ENCODE measurements at regions not wholly inside any gene's neighbourhood (a gene's known extent, or its start where the extent isn't known, plus 50 kb on each side); places are given as distances from the start of the nearest gene placed in this dataset.

DNA sequence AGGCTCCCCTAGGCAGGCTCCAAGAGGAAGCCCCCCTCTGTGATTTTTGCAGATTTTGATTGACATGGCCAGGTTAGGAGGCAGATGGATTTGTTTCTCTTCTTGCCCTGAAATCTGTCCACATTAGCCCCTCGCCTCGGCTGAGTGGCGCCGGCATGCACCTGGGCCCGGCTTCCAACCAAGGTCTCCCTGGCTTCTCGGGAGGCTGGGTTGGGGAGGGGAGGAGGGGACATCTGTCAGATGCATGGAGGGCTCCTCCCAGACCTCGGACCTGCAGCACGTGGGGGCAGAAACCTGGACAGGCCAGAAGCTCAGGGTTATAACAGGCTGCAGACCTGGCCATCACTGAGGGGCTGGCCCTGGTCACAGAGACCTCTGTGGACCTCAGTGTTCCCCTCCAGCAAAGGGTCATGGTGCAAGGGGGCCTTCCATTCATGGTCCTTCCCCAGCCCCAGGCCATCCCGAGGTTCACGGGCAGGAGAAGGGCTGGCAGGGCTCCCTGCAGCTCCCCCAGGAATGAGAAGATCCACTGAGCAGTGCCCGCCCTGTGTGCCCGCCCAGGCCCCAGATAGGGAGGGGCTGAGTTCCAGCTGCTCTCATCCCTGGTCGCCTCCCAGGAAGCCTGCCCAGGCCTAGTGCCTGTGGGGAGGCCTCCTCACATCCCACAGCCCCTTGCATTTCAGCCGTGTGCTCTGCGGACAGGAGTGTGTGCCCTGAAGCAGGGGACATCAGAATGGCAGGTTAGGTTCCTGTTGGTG, 747.8 kb downstream of the BRD1 start:
- in situ Hi-C loops (cut with HindIII; ENCODE audit: low pct_unique_long_range_greater_than_20kb, low sequenced_read_pairs), result no loop called here
- no peak for DNase-seq (ENCODE audit: low read depth in 1 of 2, low spot score in 1 of 2)
- TF ChIP-seq JUND (IDR thresholded peaks at IDR 0.05; ENCODE audit: low read depth), result no peak

GRCh38 chr22:49079027-49079725, 748.5 kb downstream of the BRD1 start:
- in situ Hi-C loops (cut with HindIII; ENCODE audit: low pct_unique_long_range_greater_than_20kb, low sequenced_read_pairs), result no loop called here
- TF ChIP-seq JUND (IDR thresholded peaks at IDR 0.05; ENCODE audit: low read depth), result no peak
- no peak for DNase-seq (ENCODE audit: low read depth in 1 of 2, low spot score in 1 of 2)

DNA sequence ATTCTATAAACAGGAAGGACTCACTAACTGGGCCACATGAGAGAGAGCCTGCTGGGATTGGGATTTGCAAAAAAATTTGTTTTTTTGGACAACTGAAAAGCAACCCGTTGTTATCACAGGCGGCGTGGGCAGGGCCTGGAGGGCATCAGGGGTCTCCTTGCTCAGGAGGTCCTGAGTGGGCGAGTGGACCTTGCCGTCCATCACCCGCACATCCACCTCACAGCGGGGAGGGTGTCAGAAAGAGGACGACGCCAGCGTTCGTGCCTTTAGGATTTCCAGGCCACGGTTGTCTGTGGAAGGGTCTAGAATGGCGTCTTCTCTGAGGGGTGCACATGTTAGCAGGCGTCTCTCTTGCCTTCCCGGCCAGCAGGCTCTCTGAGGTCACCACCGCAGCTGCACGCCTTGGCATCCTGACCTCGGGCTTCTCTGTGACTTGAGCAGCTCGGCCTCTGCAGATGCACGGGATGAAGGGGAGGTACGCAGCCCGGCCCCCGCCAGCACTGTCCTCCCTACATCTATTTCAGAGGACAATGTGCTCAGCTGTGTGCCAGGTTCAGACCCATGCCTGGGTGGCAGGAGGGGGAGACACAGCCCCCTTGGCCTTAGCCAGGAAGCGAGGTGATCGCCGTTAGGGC, 749.5 kb downstream of the BRD1 start:
- no peak for DNase-seq (ENCODE audit: low read depth in 1 of 2, low spot score in 1 of 2)
- no peak for TF ChIP-seq JUND (IDR thresholded peaks at IDR 0.05; ENCODE audit: low read depth)

DNA sequence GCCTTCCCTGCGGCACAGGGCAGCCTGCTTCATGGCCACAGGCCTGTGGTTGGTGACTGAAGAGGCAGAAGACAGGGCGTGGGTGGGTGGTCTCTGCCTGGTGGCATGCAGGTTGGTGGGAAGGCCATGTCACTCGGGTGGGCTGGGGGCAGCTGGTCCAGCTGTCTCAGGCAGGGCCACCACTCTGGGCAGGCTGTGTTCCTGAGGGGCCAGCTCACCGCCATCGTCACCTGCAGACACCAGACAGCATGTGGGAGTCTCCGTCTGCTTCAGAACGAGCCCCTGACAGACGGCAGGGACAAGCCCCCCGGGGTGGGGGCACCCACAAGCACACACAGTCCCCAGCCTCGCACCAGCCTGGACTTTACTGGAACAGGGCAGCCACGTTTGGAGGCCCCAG, 750.1 kb downstream of the BRD1 start:
- no peak for TF ChIP-seq JUND (IDR thresholded peaks at IDR 0.05; ENCODE audit: low read depth)
- no peak for DNase-seq (ENCODE audit: low read depth in 1 of 2, low spot score in 1 of 2)
- in situ Hi-C loops (cut with HindIII; ENCODE audit: low pct_unique_long_range_greater_than_20kb, low sequenced_read_pairs), result no loop called here

More for the DNA sequence above, 749.5 kb downstream of the BRD1 start:
- in situ Hi-C loops (cut with HindIII; ENCODE audit: low pct_unique_long_range_greater_than_20kb, low sequenced_read_pairs), result no loop called here

GRCh38 chr22:49077036-49077393, 750.7 kb downstream of the BRD1 start:
- no peak for TF ChIP-seq JUND (IDR thresholded peaks at IDR 0.05; ENCODE audit: low read depth)
- in situ Hi-C loops (cut with HindIII; ENCODE audit: low pct_unique_long_range_greater_than_20kb, low sequenced_read_pairs), result no loop called here
- DNase-seq (ENCODE audit: low read depth in 1 of 2, low spot score in 1 of 2), result no peak

DNA sequence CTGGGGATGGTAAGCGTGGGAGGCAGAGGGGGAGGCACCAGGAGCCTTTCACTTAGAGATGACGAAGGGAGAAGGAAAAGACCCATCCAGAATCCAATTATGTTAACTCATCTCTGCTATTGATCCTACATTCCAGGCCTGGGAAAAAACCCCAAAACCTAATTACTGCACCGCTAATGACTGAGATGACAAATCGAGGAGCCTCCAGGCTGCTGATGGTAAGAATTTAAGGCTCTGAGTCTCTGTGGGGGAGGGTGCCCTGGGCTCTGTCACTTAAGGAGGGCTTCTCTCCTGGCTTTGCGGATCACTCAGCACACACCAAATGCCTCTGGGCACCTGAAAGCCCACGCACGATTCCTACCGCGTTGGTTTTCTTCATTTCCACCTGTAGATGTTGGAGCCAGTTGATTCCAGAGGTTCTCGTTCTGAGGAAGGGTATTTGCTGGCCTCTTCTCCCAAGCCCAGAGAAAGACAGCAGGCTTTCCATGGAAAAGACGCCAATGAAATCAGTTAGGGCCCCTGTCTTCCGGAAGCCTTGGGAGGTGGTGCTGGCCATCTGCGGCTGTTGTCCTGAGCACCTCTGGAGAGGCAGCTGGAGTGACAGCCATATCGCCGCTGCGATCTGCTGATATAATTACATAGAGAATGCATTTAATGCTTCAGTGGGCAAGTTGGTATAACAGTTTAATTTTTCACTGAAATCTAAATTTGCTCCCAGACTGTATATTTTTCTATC, 751.2 kb downstream of the BRD1 start:
- in situ Hi-C loops (cut with HindIII; ENCODE audit: low pct_unique_long_range_greater_than_20kb, low sequenced_read_pairs), result no loop called here
- no peak for TF ChIP-seq JUND (IDR thresholded peaks at IDR 0.05; ENCODE audit: low read depth)
- DNase-seq (ENCODE audit: low read depth in 1 of 2, low spot score in 1 of 2), result no peak

DNA sequence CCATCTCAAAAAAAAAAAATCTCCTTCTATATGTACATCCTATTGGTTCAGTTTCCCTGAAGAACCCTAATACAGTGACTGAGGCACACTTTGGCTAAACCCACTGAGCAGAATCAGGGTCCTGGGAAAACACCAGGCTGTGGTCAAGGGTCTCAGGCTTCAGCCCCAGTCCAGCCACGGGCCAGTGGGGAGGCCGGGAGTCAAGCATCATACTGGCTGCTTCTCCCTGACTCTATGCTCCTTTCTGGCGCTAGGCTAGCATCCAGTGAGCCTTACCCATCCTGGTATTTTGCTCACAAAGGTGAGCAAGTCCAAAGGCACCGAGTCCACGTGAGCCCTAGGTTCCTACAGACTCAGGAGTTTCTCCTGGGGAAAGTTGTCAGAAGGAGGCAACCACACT, 752.5 kb downstream of the BRD1 start:
- DNase-seq (ENCODE audit: low read depth in 1 of 2, low spot score in 1 of 2), result no peak
- TF ChIP-seq JUND (IDR thresholded peaks at IDR 0.05; ENCODE audit: low read depth), result no peak
- in situ Hi-C loops (cut with HindIII; ENCODE audit: low pct_unique_long_range_greater_than_20kb, low sequenced_read_pairs), result no loop called here

DNA sequence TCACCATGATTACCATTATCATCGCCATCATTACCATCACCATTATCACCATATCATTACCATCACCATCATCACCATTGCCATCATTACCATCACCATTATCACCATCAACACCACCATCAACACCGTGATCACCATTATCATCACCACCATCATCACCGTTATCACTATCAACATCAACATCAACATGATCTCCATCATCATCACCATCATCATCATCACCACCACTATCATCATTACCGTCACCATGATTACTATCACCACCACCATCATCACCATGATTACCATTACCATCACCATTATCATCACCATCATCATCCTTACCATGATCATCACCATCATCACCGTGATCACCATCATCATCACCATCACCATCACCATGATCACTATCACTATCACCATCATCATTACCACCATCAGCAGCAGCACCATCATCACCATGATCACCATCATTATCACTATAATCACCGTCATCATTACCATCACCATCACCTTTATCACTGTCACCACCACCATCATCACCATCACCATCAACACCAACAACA, 753.7 kb downstream of the BRD1 start:
- no peak for DNase-seq (ENCODE audit: low read depth in 1 of 2, low spot score in 1 of 2)
- TF ChIP-seq JUND (IDR thresholded peaks at IDR 0.05; ENCODE audit: low read depth), result no peak
- in situ Hi-C loops (cut with HindIII; ENCODE audit: low pct_unique_long_range_greater_than_20kb, low sequenced_read_pairs), result no loop called here

DNA sequence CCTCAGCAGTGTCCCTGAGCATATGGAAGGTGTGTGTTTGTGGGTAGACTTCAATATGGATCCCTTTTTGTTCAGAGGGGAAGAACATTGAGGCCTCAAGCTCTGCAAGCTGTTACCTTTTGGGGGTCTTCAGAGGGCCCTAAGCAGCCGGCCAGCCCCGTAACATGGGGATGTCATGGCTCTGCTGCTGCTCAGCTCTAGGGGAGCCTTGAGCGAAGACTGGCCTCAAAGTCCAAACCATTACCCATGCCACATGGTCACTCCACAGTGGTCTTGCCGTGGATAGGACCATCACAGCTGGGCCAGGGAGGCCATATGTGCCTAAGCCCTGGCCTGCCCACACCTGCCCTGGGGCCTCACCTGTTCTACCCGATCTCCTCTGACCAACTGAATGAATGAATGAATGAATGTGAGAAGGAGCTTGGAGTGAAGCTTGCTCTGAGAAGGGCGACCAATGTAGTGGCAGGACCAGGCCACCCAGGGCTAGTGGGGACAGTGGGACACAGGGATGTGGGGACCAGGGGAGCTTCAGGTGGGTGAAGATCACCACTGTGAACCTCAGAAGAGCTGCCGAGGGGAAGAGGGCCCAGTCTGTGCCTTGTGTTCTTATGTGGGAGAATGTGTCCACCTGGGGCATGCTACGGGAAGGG, 754.6 kb downstream of the BRD1 start:
- in situ Hi-C loops (cut with HindIII; ENCODE audit: low pct_unique_long_range_greater_than_20kb, low sequenced_read_pairs), result no loop called here
- DNase-seq (ENCODE audit: low read depth in 1 of 2, low spot score in 1 of 2), result no peak
- TF ChIP-seq JUND (IDR thresholded peaks at IDR 0.05; ENCODE audit: low read depth), result no peak

DNA sequence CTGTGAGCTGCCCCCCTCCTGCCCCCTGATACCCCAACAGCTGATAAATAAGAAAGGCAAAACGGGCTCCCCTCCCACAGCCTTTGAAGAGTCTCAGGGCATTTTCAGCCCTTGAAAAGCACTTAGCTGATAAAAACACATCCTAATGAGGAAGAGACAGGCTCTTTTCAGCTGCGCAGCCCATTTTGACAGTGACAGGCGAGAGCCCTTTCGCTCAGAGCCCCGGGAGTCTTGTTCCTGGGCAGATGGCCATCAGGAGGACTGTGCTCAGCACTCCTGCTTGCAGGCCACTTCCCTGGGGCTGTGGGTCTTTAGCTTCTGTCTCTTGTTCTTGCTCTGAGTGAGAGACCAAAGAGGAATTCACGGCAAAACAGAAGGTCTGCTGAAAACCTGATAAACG, 757.2 kb downstream of the BRD1 start:
- in situ Hi-C loops (cut with HindIII; ENCODE audit: low pct_unique_long_range_greater_than_20kb, low sequenced_read_pairs), result no loop called here
- TF ChIP-seq JUND (IDR thresholded peaks at IDR 0.05; ENCODE audit: low read depth), result no peak
- no peak for DNase-seq (ENCODE audit: low read depth in 1 of 2, low spot score in 1 of 2)

GRCh38 chr22:49068861-49069500, 758.7 kb downstream of the BRD1 start:
- in situ Hi-C loops (cut with HindIII; ENCODE audit: low pct_unique_long_range_greater_than_20kb, low sequenced_read_pairs), result no loop called here
- no peak for DNase-seq (ENCODE audit: low read depth in 1 of 2, low spot score in 1 of 2)
- no peak for TF ChIP-seq JUND (IDR thresholded peaks at IDR 0.05; ENCODE audit: low read depth)

- no peak for DNase-seq (ENCODE audit: low read depth in 1 of 2, low spot score in 1 of 2)
- no peak for TF ChIP-seq JUND (IDR thresholded peaks at IDR 0.05; ENCODE audit: low read depth)
- in situ Hi-C loops (cut with HindIII; ENCODE audit: low pct_unique_long_range_greater_than_20kb, low sequenced_read_pairs), result no loop called here
Measured at GRCh38 chr22:49067504-49067903, 760.2 kb downstream of the BRD1 start.
